H9 (cell line): ENCODE measurements at regions not wholly inside any gene's neighbourhood (a gene's known extent, or its start where the extent isn't known, plus 50 kb on each side); places are given as distances from the start of the nearest gene placed in this dataset.

ENCODE experiments used
- DNase-seq: peaks from one replicate; pipeline ENCODE4 v3.0.0-alpha.2; 2017
- H2AFZ ChIP-seq: one replicate; pipeline ENCODE4 v1.6.1; 2013; ENCODE audit warnings: mild to moderate bottlenecking, low read length, control low read depth, moderate library complexity
- H2AK5ac ChIP-seq: 2 replicates; pipeline ENCODE4 v1.6.1; 2013; ENCODE audit warnings: low read length, control low read depth, mixed read lengths; ENCODE audit not compliant: insufficient read length
- H2BK120ac ChIP-seq: one replicate; pipeline ENCODE4 v1.6.1; 2013; ENCODE audit warnings: low read depth, mild to moderate bottlenecking, low read length, control low read depth, inconsistent platforms; ENCODE audit not compliant: poor library complexity, severe bottlenecking
- H2BK12ac ChIP-seq: 2 replicates; pipeline ENCODE4 v1.6.1; 2013; ENCODE audit warnings: low read length, control low read depth, mixed read lengths, low read depth; ENCODE audit not compliant: insufficient read length
- H2BK15ac ChIP-seq: 2 replicates; pipeline ENCODE4 v1.6.1; 2013; ENCODE audit warnings: low read depth, low read length, control low read depth
- H2BK20ac ChIP-seq: one replicate; pipeline ENCODE4 v1.6.1; 2013; ENCODE audit warnings: low read depth, mild to moderate bottlenecking, low read length, control low read depth, inconsistent platforms; ENCODE audit not compliant: poor library complexity, severe bottlenecking
- H2BK5ac ChIP-seq: 2 replicates; pipeline ENCODE4 v1.6.1; 2013; ENCODE audit warnings: low read length, control low read depth, mixed read lengths; ENCODE audit not compliant: insufficient read length
- H3K14ac ChIP-seq: 2 replicates; pipeline ENCODE4 v1.6.1; 2013; ENCODE audit warnings: low read length, control low read depth; ENCODE audit not compliant: insufficient read depth
- H3K18ac ChIP-seq: 2 replicates; pipeline ENCODE4 v1.6.1; 2013; ENCODE audit warnings: low read depth, mild to moderate bottlenecking, mixed read lengths, low read length, control low read depth; ENCODE audit not compliant: insufficient read length
- H3K23ac ChIP-seq: 2 replicates; pipeline ENCODE4 v1.6.1; 2013; ENCODE audit warnings: low read length, control low read depth, mixed read lengths, low read depth; ENCODE audit not compliant: insufficient read length
- H3K23me2 ChIP-seq: 2 replicates; pipeline ENCODE4 v1.6.1; 2013; ENCODE audit warnings: low read depth, mild to moderate bottlenecking, mixed read lengths, low read length, control low read depth; ENCODE audit not compliant: insufficient read length, poor library complexity, severe bottlenecking
- H3K27ac ChIP-seq: 2 replicates; pipeline ENCODE4 v1.5.1; 2013; ENCODE audit warnings: low read length, control low read depth, mixed read lengths, low read depth; ENCODE audit not compliant: insufficient read length
- H3K27me3 ChIP-seq: 2 replicates; pipeline ENCODE4 v1.6.1; 2013; ENCODE audit warnings: low read length, control low read depth, inconsistent platforms; ENCODE audit not compliant: insufficient read depth
- H3K4ac ChIP-seq: 2 replicates; pipeline ENCODE4 v1.6.1; 2013; ENCODE audit warnings: low read depth, mild to moderate bottlenecking, control low read depth, inconsistent platforms, low read length, moderate library complexity
- H3K4me1 ChIP-seq: 2 replicates; pipeline ENCODE4 v1.6.1; 2013; ENCODE audit warnings: low read length, control low read depth, inconsistent platforms; ENCODE audit not compliant: insufficient read depth
- H3K4me2 ChIP-seq: 2 replicates; pipeline ENCODE4 v1.6.1; 2013; ENCODE audit warnings: low read length, control low read depth, mixed read lengths; ENCODE audit not compliant: insufficient read length, insufficient read depth
- H3K56ac ChIP-seq: 2 replicates; pipeline ENCODE4 v1.6.1; 2013; ENCODE audit warnings: low read depth, mild to moderate bottlenecking, mixed read lengths, low read length, control low read depth; ENCODE audit not compliant: insufficient read length
- H3K79me1 ChIP-seq: 2 replicates; pipeline ENCODE4 v1.6.1; 2013; ENCODE audit warnings: low read depth, mild to moderate bottlenecking, moderate library complexity, low read length, control low read depth, inconsistent platforms; ENCODE audit not compliant: insufficient read depth, poor library complexity, severe bottlenecking
- H3K79me2 ChIP-seq: 2 replicates; pipeline ENCODE4 v1.6.1; 2013; ENCODE audit warnings: low read length, control low read depth, inconsistent platforms; ENCODE audit not compliant: insufficient read depth
- H3K9ac ChIP-seq: 2 replicates; pipeline ENCODE4 v1.6.1; 2013; ENCODE audit warnings: low read length, control low read depth, mixed read lengths; ENCODE audit not compliant: insufficient read length; ENCODE audit errors: extremely low read depth
- H3K9me3 ChIP-seq: one replicate; pipeline ENCODE4 v1.6.1; 2013; ENCODE audit warnings: low read depth, low read length, inconsistent platforms; ENCODE audit not compliant: control insufficient read depth
- H3T11ph ChIP-seq: one replicate; pipeline ENCODE4 v1.6.1; 2013; ENCODE audit warnings: mild to moderate bottlenecking, low read length, control low read depth, inconsistent platforms
- H4K20me1 ChIP-seq: one replicate; pipeline ENCODE4 v1.6.1; 2013; ENCODE audit not compliant: control insufficient read depth, insufficient read length, insufficient read depth
- H4K5ac ChIP-seq: 2 replicates; pipeline ENCODE4 v1.6.1; 2013; ENCODE audit warnings: low read depth, mild to moderate bottlenecking, mixed read lengths, low read length, control low read depth; ENCODE audit not compliant: insufficient read length
- H4K8ac ChIP-seq: replicated peaks from 2 replicates; pipeline ENCODE4 v1.6.1; 2013; ENCODE audit warnings: low read length, control low read depth, mixed read lengths, low read depth; ENCODE audit not compliant: insufficient read length
- H4K91ac ChIP-seq: 2 replicates; pipeline ENCODE4 v1.6.1; 2013; ENCODE audit warnings: low read depth, mild to moderate bottlenecking, moderate library complexity, mixed read lengths, low read length, control low read depth; ENCODE audit not compliant: insufficient read length
- H3K27ac Mint-ChIP-seq, 3 experiments: 2 replicates in 2 of 3; 3 replicates in 1 of 3; pipeline ENCODE4 v1.8.0; 2020 to 2021; ENCODE audit warnings: mixed read lengths in 3 of 3, mild to moderate bottlenecking in 1 of 3, moderate library complexity in 1 of 3
- H3K27me3 Mint-ChIP-seq: 2 replicates; pipeline ENCODE4 v1.8.0; 2021; ENCODE audit warnings: low read depth, mild to moderate bottlenecking, moderate library complexity, mixed read lengths
- H3K36me3 Mint-ChIP-seq, 3 experiments: 2 replicates in 2 of 3; 3 replicates in 1 of 3; pipeline ENCODE4 v1.8.0; 2020 to 2021; ENCODE audit warnings: low read depth in 3 of 3, mixed read lengths in 3 of 3; ENCODE audit not compliant: insufficient read depth in 1 of 3
- H3K4me1 Mint-ChIP-seq, 2 experiments: 2 replicates each; pipeline ENCODE4 v1.8.0; 2020; ENCODE audit warnings: mixed read lengths in 2 of 2
- H3K4me3 Mint-ChIP-seq, 2 experiments: 2 replicates in 1 of 2; 3 replicates in 1 of 2; pipeline ENCODE4 v1.8.0; 2020 to 2021; ENCODE audit warnings: mild to moderate bottlenecking in 2 of 2, mixed read lengths in 2 of 2, moderate library complexity in 1 of 2
- H3K9me3 Mint-ChIP-seq, 2 experiments: 2 replicates in 1 of 2; 3 replicates in 1 of 2; pipeline ENCODE4 v1.8.0; 2020; ENCODE audit warnings: mild to moderate bottlenecking in 2 of 2, mixed read lengths in 2 of 2, moderate library complexity in 1 of 2
- CTCF ChIP-seq: fragments of 200-600 bp; sonication (generic); conservative IDR thresholded peaks from 3 replicates; pipeline ENCODE4 v1.8.0; 2021; ENCODE audit warnings: antibody characterized with exemption, mild to moderate bottlenecking

- Histone ChIP-seq H4K8ac (no peak overlapping the region), H3K79me1 (no peaks in the 10 kb centered on the region), H3K4ac (no peak overlapping the region), H3K79me2 (no peaks in the 10 kb centered on the region), H2BK20ac (no peak overlapping the region), H4K20me1 (no peaks in the 10 kb centered on the region), H3K27me3 (no peaks in the 10 kb centered on the region), H2AK5ac (no peak overlapping the region), H3K9me3 (no peaks in the 10 kb centered on the region), H2BK12ac (no peak overlapping the region), H2BK5ac (no peak overlapping the region), H2AFZ (no peak overlapping the region), H4K5ac (no peak overlapping the region), H2BK15ac (no peak overlapping the region), H3K14ac (no peak overlapping the region), H3K4me2 (no peak overlapping the region), H2BK120ac (no peak overlapping the region), H3K27ac (no peak overlapping the region), H3K23me2 (no peaks in the 10 kb centered on the region), H3K9ac (no peak overlapping the region), H3K18ac (no peak overlapping the region), H3K4me1 (no peaks in the 10 kb centered on the region), H3K23ac (no peak overlapping the region), H4K91ac (no peak overlapping the region), H3T11ph (no peak overlapping the region), H3K56ac (no peak overlapping the region)
- no peak overlapping the region for H3K27ac Mint-ChIP-seq
- H3K27me3 Mint-ChIP-seq, result no peaks in the 10 kb centered on the region
- no peaks in the 10 kb centered on the region for H3K9me3 Mint-ChIP-seq
- TF ChIP-seq CTCF, result no peak
- no peaks in the 10 kb centered on the region for H3K36me3 Mint-ChIP-seq
- no peak for DNase-seq
- H3K4me1 Mint-ChIP-seq, result 0 out of 4 replicates have a peak, but pooled peaks cover 2 to 3% of the 10 kb centered on the region in 2 experiments
- no peak overlapping the region for H3K4me3 Mint-ChIP-seq
Measured at GRCh38 chr3:154584974-154585373, 155.0 kb upstream of the GPR149 start.
